AG04450 (cell line): ENCODE measurements at regions not wholly inside any gene's neighbourhood (a gene's known extent, or its start where the extent isn't known, plus 50 kb on each side); places are given as distances from the start of the nearest gene placed in this dataset.

Source experiments
- CTCF ChIA-PET: fragments of 300-600, 350-600 bp; formaldehyde crosslinking; extraction: SDS; loops from one replicate; lab custom pipeline; 2022; ENCODE audit warnings: antibody characterized with exemption, inconsistent platforms; lab: Charles Lee
- POLR2A ChIA-PET: fragments of 350-600 bp; formaldehyde crosslinking; extraction: SDS; loops from one replicate; lab custom pipeline; 2021; ENCODE audit warnings: antibody characterized with exemption, inconsistent platforms; lab: Yijun Ruan, JAX
- DNase-seq: peaks from one replicate; pipeline ENCODE4 v3.0.0-alpha.2; 2011; ENCODE audit warnings: low read depth, low spot score
- H3K27ac ChIP-seq: one replicate; pipeline ENCODE4 v1.5.1; 2012; ENCODE audit warnings: low read depth, low read length, control low read depth
- H3K27me3 ChIP-seq: one replicate; pipeline ENCODE4 v1.6.0; 2012; ENCODE audit warnings: low read length; ENCODE audit not compliant: control insufficient read depth, insufficient read depth
- H3K4me3 ChIP-seq: 2 replicates; pipeline ENCODE4 v1.5.1; 2011; ENCODE audit warnings: mild to moderate bottlenecking, low read depth, low read length, control low read depth
- H3K9me3 ChIP-seq: 2 replicates; pipeline ENCODE4 v1.5.1; 2012; ENCODE audit warnings: low read length; ENCODE audit not compliant: control insufficient read depth, insufficient read depth
- TF ChIP-seq, protein P1 (sequence below): IDR thresholded peaks from 2 replicates; pipeline ENCODE4 v1.5.1; 2011; ENCODE audit warnings: low read depth, low read length, control low read depth, inconsistent platforms

DNA sequence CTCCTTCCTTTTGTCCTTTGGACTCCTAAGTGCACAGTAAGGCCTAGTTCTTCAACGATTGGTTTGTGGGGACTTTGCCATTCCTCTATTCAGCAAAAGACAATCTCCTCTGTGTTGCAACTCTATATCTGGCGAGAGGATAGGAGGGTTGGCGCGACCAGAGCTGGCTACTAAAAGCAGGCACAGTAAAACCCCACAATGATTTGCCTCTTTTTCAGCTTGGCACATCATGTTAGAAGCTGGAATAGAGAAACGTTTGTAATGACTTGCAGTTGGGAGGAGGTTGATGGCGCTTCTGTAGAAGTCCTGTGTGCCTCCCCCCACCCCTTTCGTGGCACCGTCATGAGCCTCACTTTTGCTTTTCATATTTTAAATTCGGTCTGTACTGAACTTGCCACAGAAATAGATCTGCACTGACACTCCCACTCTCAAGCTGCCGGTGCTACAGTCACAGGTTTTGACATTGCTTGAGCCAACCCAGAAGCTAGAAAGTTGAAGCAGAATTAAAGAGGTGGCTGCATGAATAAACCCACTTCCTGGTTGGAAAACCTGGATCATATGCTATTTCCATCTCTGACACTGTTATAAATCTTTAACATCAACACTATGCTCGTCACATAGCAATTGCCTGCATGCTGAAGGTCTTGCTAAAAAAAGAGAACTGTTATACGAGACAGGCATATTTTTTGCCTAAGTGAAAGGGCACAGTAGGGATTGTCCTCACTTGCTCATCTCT lies 315.3 kb upstream of the PRICKLE1 start:
- Histone ChIP-seq H3K4me3 (no peak overlapping the region), H3K27me3 (no peaks in the 10 kb centered on the region), H3K27ac (no peak overlapping the region), H3K9me3 (no peaks in the 10 kb centered on the region; the same call in 1 of the 2 replicates)
- DNase-seq, result no peak
- TF ChIP-seq, protein P1, sequence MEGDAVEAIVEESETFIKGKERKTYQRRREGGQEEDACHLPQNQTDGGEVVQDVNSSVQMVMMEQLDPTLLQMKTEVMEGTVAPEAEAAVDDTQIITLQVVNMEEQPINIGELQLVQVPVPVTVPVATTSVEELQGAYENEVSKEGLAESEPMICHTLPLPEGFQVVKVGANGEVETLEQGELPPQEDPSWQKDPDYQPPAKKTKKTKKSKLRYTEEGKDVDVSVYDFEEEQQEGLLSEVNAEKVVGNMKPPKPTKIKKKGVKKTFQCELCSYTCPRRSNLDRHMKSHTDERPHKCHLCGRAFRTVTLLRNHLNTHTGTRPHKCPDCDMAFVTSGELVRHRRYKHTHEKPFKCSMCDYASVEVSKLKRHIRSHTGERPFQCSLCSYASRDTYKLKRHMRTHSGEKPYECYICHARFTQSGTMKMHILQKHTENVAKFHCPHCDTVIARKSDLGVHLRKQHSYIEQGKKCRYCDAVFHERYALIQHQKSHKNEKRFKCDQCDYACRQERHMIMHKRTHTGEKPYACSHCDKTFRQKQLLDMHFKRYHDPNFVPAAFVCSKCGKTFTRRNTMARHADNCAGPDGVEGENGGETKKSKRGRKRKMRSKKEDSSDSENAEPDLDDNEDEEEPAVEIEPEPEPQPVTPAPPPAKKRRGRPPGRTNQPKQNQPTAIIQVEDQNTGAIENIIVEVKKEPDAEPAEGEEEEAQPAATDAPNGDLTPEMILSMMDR, result no peak
- CTCF ChIA-PET, result no interaction called here
- POLR2A ChIA-PET, result no interaction called here

DNA sequence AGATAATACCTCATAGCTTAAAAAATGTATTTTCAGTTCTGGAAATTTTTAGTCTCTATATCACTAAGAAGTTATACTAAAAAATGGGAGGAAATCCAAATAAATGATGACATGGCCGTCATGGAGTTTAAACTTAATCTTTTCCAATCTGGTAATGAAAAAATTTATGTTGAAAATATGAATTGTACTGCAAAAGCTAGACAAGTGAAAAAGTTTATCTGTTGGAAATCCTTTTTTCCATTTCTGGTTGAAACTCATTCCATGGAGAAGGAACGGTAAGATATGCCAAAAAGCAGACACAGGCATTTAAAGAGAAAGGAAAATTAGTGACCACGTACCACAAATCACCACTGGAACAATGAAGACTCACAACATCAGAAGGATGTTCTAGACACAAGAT lies 314.2 kb upstream of the PRICKLE1 start:
- H3K9me3 ChIP-seq, result no peaks in the 10 kb centered on the region; the same call in 1 of the 2 replicates
- TF ChIP-seq, protein P1, result no peak
- H3K4me3 ChIP-seq, result no peak overlapping the region
- H3K27me3 ChIP-seq, result no peaks in the 10 kb centered on the region
- ChIA-PET POLR2A (no interaction called here), CTCF (no interaction called here)
- DNase-seq, result no peak
- H3K27ac ChIP-seq, result no peak overlapping the region

DNA sequence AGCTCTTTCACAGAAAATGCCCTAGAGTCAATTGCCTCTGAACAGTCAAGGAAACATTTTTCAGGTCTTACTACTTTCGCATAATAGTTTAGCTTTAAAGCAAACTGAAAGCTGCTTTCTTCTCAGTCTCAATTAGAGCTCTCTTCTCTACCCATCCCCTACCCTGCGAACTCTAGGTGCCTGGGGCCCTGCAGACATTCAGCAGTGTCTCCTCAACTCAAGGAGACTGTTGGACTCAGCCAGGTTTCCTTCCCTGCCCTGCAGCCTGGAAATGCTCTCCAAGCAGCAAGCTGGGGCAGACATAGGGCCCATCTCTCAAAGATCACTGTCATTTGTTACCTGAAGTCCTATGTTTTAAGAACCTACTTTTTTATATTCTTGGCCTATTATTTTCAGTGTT lies 312.5 kb upstream of the PRICKLE1 start:
- POLR2A ChIA-PET, result no interaction called here
- no peak for DNase-seq
- TF ChIP-seq, protein P1, result no peak
- H3K4me3 ChIP-seq, result no peak overlapping the region
- no peaks in the 10 kb centered on the region for H3K27me3 ChIP-seq
- H3K27ac ChIP-seq, result no peak overlapping the region
- H3K9me3 ChIP-seq, result no peaks in the 10 kb centered on the region; the same call in 1 of the 2 replicates
- CTCF ChIA-PET, result interaction anchor here (1.2 kb wide), 1 partner anchor 380 kb away, joined by 3 read pairs; no protein-coding TSS in a partner anchor

DNA sequence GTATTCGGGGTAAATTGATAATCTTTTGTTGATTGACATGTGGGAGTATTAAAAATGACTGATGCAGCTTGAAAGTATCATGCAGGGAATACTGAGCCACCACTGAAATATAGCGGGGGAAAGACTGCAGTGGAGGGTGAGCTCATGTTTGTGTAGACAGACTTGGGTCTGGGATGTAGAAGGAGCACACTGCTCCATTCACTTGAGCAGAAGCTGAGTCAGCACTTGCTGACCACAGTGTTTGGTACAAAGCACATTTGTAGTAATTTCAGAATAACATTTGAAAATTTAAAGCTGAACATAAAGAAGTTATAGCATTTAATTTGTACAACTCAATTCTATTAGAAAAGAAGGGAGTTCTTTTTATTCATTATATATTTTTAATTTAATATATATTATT lies 304.3 kb upstream of the PRICKLE1 start:
- ChIA-PET CTCF (no interaction called here), POLR2A (no interaction called here)
- TF ChIP-seq, protein P1, result no peak
- no peak overlapping the region for H3K4me3 ChIP-seq
- H3K9me3 ChIP-seq, result no peaks in the 10 kb centered on the region
- no peak for DNase-seq
- no peaks in the 10 kb centered on the region for H3K27me3 ChIP-seq
- H3K27ac ChIP-seq, result no peak overlapping the region

DNA sequence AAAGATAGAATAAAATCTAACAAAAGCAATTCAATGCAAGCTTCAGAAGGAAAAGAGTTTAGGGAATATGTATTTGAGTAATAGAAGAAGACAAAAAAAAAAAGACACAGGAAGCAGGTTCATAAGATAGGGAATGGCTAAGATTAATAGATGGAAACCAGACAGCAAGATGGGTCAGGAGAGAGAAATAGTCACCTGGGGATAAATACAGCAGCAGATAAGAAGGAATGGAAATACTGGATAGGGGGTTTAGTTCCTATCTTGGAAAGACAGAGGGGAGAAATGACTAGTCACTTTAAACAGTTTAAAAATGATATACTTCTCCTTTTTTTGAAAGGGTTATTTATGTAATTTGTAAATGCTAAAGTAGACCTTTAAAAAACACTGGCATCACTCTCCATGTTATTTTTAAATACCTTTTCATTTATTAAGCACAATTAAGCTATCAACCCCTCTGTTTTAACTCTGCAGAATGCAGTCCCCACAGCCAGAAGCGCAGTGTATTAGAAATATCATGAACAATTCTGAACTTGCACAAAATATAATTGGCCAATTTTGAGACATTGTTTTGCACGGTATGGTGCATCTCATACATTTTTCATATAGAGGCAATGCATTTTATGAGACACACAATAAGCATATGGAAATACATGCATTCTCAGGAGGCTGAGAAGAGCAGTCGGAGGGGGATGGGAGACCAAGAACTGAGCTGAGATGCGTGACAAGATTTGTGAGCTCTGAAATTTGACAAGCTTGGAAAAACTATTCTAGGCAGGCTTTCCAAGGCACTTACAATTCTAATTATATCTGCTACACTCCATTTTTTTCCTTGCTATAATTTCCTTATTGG lies 303.4 kb upstream of the PRICKLE1 start:
- ChIA-PET POLR2A (no interaction called here), CTCF (interaction anchor here (0.6 kb wide), 1 partner anchor 63 kb away, joined by 4 read pairs; no protein-coding TSS in a partner anchor)
- Histone ChIP-seq H3K27me3 (no peaks in the 10 kb centered on the region), H3K27ac (no peak overlapping the region), H3K9me3 (no peaks in the 10 kb centered on the region), H3K4me3 (no peak overlapping the region)
- no peak for DNase-seq
- TF ChIP-seq, protein P1, result no peak
